ENCODE measurements at regions not wholly inside any gene's neighbourhood (a gene's known extent, or its start where the extent isn't known, plus 50 kb on each side); places are given as distances from the start of the nearest gene placed in this dataset.
"Not testable (repeated sequence)": the region's sequence is repeated elsewhere in the genome, so short reads cannot be mapped to it uniquely, and the experiment has no call there.

GRCh38 chr14:59130462-59130861, 58.0 kb upstream of the DAAM1 start:
- DNase-seq, result no peak

GRCh38 chr14:59131938-59132795, 56.3 kb upstream of the DAAM1 start:
- DNase-seq, result no peak

GRCh38 chr14:59132796-59133494, 55.5 kb upstream of the DAAM1 start:
- DNase-seq, result no peak

DNA sequence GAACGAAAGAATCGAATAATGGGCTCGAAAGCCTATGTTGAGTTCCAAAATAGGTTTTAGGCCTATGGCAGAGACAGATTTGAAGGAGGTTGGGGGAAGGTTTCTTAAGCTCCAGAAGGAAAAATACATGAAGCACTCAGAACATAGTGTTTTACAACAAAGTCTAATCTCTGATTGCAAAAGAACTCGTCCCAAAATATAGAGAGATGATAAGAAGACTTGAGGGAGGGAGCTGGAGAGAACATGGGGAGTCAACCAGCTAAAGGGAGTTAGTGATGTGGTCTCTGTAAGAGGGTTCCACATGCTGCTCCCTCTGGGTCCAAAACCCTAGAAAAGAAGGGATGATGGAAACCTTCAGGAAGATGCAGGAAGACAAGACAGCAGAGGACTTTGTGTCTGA, 54.8 kb upstream of the DAAM1 start:
- DNase-seq, result no peak

DNA sequence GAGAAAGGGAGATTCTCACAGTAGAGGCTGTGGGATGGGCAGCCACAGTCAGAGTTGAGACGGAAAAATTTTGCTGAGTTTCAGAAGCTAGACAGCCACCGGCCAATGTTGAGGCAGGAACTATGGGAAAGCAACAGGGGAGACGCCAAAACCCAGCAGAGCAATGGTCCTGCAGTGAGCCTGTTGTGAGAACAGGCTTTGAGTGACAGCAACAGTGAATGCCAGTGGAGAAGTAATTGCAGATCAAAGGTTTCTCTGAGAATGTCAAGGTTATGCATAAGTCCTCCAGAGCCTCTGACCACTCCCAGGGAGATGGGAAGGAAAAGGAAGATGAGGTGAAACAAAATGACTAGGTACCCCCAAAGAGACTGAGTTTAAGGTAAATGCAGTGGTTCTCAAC, 54.2 kb upstream of the DAAM1 start:
- no peak for DNase-seq

- DNase-seq, result no peak
These were observed 51.2 kb upstream of the DAAM1 start for GRCh38 chr14:59137256-59137655.

DNA sequence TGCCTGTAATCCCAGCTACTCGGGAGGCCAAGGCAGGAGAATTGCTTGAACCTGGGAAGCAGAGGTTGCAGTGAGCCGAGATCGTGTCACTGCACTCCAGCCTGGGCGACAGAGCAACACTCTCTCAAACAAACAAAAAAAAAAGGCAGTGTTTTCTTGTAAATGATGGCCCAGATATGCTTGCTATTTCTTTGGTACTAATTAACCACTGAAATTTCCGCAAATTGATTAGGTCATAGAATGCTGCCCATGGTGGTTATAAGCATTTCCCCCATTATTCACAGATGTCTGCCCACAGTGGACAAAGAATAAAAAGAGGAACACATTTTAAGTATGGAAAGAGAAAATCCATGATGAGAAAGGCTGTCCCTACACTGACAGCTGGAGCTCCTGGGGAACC, 49.9 kb upstream of the DAAM1 start:
- not testable (repeated sequence) for DNase-seq
